ENCODE measurements at regions not wholly inside any gene's neighbourhood (a gene's known extent, or its start where the extent isn't known, plus 50 kb on each side); places are given as distances from the start of the nearest gene placed in this dataset.

GRCh38 chr4:184528051-184528450 is 53.7 kb upstream of the IRF2 start:
- no peak overlapping the region for H2AK5ac ChIP-seq (ENCODE audit: low read depth, low read length)
- H3K27ac ChIP-seq (ENCODE audit: low read depth, low read length): no peak overlapping the region
- H3K9ac ChIP-seq (replicated peaks in 1 of 4; ENCODE audit: extremely low read depth in 1 of 4, low read depth in 3 of 4, low read length in 3 of 4): peak overlapping the region in 1 of 4 experiments; percentile 34; a peak in 1 of 7 replicates
- no peak overlapping the region for H3K14ac ChIP-seq (ENCODE audit: insufficient read length)
- no peak overlapping the region for H2BK5ac ChIP-seq (ENCODE audit: low read depth, low read length)
- H2AFZ ChIP-seq (ENCODE audit: low read length): no peak overlapping the region
- no peak overlapping the region for H2BK15ac ChIP-seq (ENCODE audit: low read length)
- H2BK12ac ChIP-seq (ENCODE audit: low read depth, low read length): no peak overlapping the region
- H3K4me2 ChIP-seq (ENCODE audit: insufficient read depth in 1 of 2, low read depth in 2 of 2, low read length in 2 of 2): no peak overlapping the region
- H3K9me3 ChIP-seq (ENCODE audit: insufficient read depth in 2 of 2, low read depth in 1 of 2, low read length in 1 of 2): no peaks in the 10 kb centered on the region; a peak in 1 of 4 replicates
- H3K56ac ChIP-seq (replicated peaks; ENCODE audit: insufficient read length, low read depth, low read length): no peak overlapping the region
- WGBS, 2 experiments (ENCODE audit: extremely low coverage in 1 of 2, insufficient coverage in 1 of 2, insufficient read length in 1 of 2, insufficient replicate concordance in 2 of 2, low coverage in 1 of 2, low lambda C conversion rate in 2 of 2, missing lambda C conversion rate in 1 of 2): 84% methylated on average over 5 of the region's 5 CpGs; no CpG with 5 or more reads in 1 of the 2 experiments
- no peaks in the 10 kb centered on the region for H3K27me3 ChIP-seq (replicated peaks in 1 of 4; ENCODE audit: control insufficient read depth in 3 of 4, extremely low read depth in 1 of 4, insufficient read depth in 3 of 4, low read length in 3 of 4)
- POLR2A ChIA-PET (ENCODE audit: partially characterized antibody): no interaction called here
- H3K4ac ChIP-seq (replicated peaks; ENCODE audit: insufficient read length, low read depth, low read length): no peak overlapping the region
- H4K5ac ChIP-seq (ENCODE audit: insufficient read length, low read depth, low read length): no peak overlapping the region
- H4K20me1 ChIP-seq (replicated peaks in 1 of 2; ENCODE audit: control insufficient read depth in 1 of 2, insufficient read depth in 2 of 2, low read length in 2 of 2): no peaks in the 10 kb centered on the region
- H4K91ac ChIP-seq (replicated peaks; ENCODE audit: insufficient read length, low read length): no peak overlapping the region
- CTCF ChIA-PET (ENCODE audit: partially characterized antibody): interaction anchor here (0.7 kb wide), 1 partner anchor 143 kb away, joined by 3 read pairs; no protein-coding TSS in a partner anchor
- no peak overlapping the region for H3K18ac ChIP-seq (ENCODE audit: extremely low read depth, low read length)
- no peak overlapping the region for H2BK120ac ChIP-seq (replicated peaks; ENCODE audit: low read depth, low read length)
- FAIRE-seq: no peak
- no peak overlapping the region for H2BK20ac ChIP-seq (ENCODE audit: low read length)
- H3K23me2 ChIP-seq (ENCODE audit: low read depth, low read length): no peaks in the 10 kb centered on the region
- no peaks in the 10 kb centered on the region for H3K79me2 ChIP-seq (ENCODE audit: control insufficient read depth in 1 of 2, insufficient read depth in 2 of 2, low read length in 2 of 2)
- H3K36me3 ChIP-seq (ENCODE audit: control insufficient read depth in 2 of 4, insufficient read depth in 4 of 4, low read length in 3 of 4): no peaks in the 10 kb centered on the region; a peak in 1 of 8 replicates
- H3K4me1 ChIP-seq (replicated peaks in 1 of 4; ENCODE audit: control insufficient read depth in 3 of 4, insufficient read depth in 4 of 4, low read length in 3 of 4): no peaks in the 10 kb centered on the region
- no peaks in the 10 kb centered on the region for H3K79me1 ChIP-seq (ENCODE audit: low read depth, low read length)
- no peak overlapping the region for H3K23ac ChIP-seq (ENCODE audit: insufficient read length)
- H4K8ac ChIP-seq (ENCODE audit: extremely low read depth, insufficient read depth, low read length): no peak overlapping the region
- DNase-seq (ENCODE audit: low read depth in 1 of 2, low spot score in 2 of 2): no peak
- H3K4me3 ChIP-seq (ENCODE audit: extremely low read depth in 1 of 4, insufficient read depth in 2 of 4, low read depth in 3 of 4, low read length in 4 of 4): no peak overlapping the region
- TF ChIP-seq KDM4A (IDR thresholded peaks at IDR 0.05; ENCODE audit: low read depth, low read length, severe bottlenecking): no peak
- TF ChIP-seq RFX5 (IDR thresholded peaks at IDR 0.05; ENCODE audit: borderline replicate concordance, low read depth, low read length): no peak
- no peak for TF ChIP-seq MAX (IDR thresholded peaks at IDR 0.05)
